Stimulated activated CD4-positive, alpha-beta T cell treated with anti-CD3 and anti-CD28 coated beads, Interleukin-1b, Interleukin-23, amount 100 ng/mL, for 4 hours (primary cell): ENCODE measurements at regions not wholly inside any gene's neighbourhood (a gene's known extent, or its start where the extent isn't known, plus 50 kb on each side); places are given as distances from the start of the nearest gene placed in this dataset.
"Not testable (repeated sequence)": the region's sequence is repeated elsewhere in the genome, so short reads cannot be mapped to it uniquely, and the experiment has no call there.

Source experiments
- DNase-seq, 2 donors: peaks; one replicate each; pipeline ENCODE4 v3.0.0-alpha.2; 2020; ENCODE audit warnings: low read depth in 2 of 2

- DNase-seq = no peak
These were observed 738.6 kb upstream of the GJE1 start for GRCh38 chr6:141394125-141394536.

DNA sequence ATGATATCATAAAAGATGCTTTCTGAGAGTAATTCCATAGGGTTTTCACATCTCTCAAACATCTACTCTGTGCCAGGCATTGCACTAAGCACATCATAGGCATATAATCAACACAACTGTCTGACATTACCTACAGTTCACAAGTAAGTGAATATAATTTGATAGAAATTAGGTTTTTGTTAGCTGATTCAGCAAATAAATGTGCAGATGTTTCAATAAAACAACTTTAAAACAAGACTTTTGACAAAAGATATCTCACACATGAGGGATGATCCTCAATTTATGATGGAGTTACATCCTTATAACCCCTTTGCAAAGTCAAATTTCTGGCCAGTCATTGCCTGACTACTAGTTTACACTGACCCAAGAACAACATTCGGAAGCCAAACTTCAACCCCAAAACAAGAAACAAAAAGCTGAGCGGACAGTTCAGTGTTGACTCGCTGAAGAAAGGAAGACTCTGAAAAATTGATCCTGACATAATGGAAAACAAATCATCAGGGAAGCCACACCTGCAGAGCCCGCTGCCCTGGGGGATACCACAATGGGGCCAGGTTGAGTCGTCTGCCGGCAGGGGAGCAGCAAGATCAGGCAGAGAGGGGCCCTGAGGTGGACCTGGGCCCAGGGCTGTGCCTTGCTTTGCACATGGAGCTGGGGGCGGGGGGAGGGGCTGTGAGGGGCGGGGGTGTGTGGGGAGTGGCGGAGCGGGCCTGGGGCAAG is 739.2 kb upstream of the GJE1 start:
- DNase-seq = no peak

- not testable (repeated sequence) for DNase-seq
These were observed 741.6 kb upstream of the GJE1 start for GRCh38 chr6:141391135-141391534.

GRCh38 chr6:141388666-141389065 is 744.1 kb upstream of the GJE1 start:
- DNase-seq = no peak

DNA sequence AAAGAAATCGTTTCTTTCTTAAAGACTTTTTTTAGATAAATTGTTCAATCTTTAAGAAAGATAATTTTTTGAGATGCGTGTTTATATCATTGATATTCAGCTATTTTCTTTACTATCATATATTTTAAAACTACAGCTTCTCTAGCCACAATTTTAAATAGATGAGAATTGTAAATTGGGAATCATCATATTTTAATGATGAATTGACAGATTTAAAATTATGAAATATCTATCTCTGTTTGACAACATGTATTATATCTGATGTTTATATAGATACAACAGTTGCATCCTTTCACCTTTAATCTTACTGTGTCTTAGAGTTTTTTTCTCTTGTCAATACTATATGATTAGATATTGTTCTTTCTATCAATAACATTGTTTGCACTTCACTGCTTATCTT is 762.3 kb upstream of the GJE1 start:
- DNase-seq = no peak

DNA sequence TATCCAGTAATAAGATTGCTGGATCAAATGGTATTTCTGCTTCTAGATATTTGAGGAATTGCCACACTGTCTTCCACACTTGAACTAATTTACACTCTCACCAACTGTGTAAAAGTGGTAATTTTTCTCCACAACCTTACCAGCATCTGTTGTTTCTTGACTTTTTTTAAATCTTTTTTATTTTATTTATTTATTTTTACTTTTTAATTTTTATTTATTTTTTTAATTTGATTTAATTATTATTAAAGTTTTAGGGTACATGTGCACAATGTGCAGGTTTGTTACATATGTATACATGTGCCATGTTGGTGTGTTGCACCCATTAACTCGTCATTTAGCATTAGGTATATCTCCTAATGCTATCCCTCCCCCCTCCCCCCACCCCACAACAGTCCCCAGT is 765.9 kb upstream of the GJE1 start:
- DNase-seq = not testable (repeated sequence)

DNA sequence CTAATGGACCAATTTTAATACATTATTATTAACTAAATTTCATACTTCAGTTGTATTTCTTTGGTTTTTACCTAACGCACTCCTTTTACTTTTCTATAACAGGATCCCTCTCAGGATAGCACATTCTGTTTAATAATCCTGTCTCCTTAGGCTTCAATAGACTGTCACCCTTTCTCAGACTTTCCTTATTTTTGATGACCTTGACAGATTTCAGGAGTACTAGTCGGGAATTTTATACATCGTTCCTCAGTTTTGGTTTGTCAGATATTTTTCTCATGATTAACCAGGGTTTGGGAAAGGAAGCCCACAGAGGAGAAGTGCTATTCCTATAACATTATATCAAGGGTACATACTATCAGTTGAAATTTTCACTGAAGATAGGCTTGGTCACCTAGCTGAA is 768.0 kb upstream of the GJE1 start:
- no peak for DNase-seq

DNA sequence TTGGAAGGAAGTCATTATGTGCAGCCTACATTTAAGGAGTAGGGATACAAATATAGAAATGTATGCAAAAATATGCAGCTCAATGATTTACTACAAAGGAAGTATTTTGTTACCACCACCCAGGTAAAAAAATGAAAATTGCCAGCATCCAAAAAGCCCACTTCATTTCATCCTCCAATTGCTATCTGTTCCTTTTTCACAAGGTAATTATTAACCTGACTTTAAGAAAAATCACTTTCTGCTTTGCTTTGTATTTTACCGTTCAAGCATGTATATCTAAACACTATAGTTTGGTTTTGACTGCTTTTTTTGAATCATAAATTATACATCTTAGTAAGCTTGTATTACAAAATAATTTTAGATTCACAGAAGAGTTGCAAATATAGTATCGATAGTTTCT is 768.5 kb upstream of the GJE1 start:
- DNase-seq = no peak

DNA sequence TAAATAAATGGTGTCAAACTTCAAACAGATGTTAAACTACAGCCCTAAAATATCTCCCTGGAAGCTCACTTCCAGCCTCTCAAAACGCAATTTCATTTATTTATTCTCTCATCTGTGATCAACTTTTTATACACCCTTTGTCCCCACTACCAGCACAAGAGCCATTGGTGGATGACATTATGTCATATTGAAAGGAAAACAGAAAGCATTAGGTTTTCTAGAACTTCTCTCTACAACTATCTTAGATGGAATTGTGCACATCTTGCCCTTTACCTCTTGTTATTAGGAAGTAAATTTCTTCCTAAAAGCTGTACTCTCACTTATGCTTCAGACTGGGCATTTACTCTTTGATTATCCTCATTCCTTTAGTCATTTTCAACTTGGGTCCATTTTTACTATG is 771.2 kb upstream of the GJE1 start:
- DNase-seq = no peak

GRCh38 chr6:141359953-141360352 is 772.8 kb upstream of the GJE1 start:
- DNase-seq = no peak

GRCh38 chr6:141354191-141354955 is 778.4 kb upstream of the GJE1 start:
- DNase-seq = no peak

DNA sequence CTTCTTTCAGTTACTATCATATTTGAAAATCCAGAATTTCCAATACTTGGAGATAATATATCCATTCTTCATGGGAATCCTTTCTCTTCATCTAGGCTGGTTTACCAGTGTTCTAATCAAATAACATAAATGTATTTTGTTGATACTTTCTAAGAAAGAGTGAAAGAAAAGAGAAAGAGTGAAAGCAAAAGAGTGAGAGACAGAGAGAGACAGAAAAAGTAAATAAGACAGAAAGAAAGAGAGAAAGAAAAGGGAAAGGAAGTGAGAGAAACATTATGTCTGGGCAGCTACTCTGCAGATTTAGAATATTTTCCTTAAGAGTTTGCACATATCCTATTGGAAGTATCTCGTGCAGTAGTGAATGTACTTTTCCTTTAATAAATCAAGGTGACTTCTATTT is 781.0 kb upstream of the GJE1 start:
- no peak for DNase-seq

DNA sequence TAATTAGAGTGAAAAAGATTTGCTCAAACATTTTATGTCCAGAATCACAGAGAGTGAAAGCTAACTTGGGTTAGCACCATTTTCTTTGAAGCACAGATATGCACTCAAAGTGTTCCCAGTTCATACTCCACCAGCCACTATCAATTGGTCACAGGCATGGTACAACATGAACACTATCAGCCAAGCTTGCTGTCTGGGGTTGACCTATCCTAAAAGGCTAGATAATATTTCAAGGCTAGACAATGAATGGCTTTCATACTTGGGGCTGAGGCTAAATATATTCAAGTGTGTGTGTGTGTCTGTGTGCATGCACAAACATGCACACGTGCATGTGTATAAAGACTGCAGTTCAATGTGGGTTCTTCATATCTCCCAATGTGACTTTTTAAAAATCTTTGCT is 783.0 kb upstream of the GJE1 start:
- no peak for DNase-seq

DNA sequence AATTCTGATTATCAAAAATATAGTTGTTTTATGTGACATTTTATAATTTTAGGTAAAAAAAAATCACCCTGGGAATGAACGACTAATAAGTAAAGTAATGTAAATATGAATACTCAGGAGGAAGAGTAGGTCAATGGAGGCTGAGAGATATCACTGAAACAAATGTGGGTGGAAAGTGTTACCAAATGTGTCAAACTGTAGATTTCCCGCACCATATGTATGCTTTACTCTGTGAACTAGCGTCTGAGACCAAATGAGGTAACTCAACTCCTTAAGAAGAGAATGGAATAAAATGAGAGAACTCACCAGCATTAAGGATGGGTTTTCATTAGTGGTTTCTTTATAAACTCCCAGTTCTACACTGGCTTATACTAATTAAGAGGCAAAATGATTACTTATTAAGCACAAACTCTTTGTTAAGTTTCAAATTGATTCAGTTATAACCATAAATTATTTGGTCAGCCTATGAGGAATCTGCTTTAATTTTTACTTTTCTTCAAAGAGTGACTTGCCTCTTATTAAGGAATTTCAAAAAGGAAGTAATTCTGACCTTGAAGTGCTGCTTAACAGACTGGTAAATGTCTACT is 784.7 kb upstream of the GJE1 start:
- DNase-seq = no peak

- no peak for DNase-seq
These were observed 785.6 kb upstream of the GJE1 start for GRCh38 chr6:141347086-141347485.

- no peak for DNase-seq
These were observed 786.2 kb upstream of the GJE1 start for GRCh38 chr6:141346535-141346934.

DNA sequence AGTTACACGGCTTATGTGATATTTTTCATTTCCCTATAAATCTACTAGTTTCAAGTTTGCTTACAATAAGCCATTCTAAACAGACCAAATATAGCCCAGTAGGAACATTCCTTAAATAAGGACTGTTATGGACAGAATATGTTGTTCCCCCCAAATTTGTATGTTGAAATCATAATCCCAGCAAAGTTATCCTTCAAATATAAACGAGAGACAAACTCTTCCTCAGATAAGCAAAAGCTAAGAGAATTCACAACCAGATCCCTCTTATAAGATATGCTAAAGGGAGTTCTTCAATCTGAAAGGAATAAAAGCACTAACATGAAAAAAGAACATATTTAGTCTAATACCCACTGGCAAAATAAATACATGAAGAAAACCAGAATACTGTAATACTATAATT is 795.5 kb upstream of the GJE1 start:
- DNase-seq = no peak

- DNase-seq = no peak
These were observed 797.0 kb upstream of the GJE1 start for GRCh38 chr6:141335477-141336273.

DNA sequence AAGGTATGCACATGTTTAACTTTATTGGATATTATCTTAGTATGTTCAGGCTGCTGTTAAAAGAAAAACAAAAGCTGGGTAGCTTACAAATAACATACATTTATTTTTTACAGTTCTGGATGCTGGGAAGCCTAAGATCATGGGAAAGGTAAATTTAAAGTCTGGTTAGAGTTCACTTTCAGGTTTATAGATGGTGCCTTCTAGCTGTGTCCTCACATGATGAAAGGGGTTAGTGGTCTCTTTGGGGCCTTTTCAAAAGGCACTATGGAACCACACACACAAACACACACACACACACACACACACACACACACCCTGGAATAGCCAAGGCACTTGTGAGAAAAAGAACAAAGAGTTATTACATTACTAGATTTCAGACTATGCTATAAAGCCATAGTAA is 805.8 kb upstream of the GJE1 start:
- DNase-seq = no peak

DNA sequence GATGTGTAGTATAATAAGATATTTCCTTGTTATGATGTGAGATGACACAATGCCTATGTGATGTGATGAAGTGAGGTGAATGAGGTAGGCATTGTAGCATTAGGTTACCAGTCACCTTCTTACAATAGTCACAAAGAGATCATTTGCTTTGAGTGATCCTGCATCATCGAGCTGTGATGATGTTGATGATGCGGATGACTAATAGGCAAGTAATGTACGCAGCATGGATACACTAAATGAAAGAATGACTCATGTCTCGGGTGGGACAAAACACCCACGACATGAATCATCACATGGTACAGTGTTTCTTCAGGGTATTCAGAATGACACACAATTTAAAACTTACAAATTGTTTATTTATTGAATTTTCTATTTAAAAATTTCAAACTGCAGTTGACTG is 806.3 kb upstream of the GJE1 start:
- peak in 1 of 2 donors; percentile 43 for DNase-seq

DNA sequence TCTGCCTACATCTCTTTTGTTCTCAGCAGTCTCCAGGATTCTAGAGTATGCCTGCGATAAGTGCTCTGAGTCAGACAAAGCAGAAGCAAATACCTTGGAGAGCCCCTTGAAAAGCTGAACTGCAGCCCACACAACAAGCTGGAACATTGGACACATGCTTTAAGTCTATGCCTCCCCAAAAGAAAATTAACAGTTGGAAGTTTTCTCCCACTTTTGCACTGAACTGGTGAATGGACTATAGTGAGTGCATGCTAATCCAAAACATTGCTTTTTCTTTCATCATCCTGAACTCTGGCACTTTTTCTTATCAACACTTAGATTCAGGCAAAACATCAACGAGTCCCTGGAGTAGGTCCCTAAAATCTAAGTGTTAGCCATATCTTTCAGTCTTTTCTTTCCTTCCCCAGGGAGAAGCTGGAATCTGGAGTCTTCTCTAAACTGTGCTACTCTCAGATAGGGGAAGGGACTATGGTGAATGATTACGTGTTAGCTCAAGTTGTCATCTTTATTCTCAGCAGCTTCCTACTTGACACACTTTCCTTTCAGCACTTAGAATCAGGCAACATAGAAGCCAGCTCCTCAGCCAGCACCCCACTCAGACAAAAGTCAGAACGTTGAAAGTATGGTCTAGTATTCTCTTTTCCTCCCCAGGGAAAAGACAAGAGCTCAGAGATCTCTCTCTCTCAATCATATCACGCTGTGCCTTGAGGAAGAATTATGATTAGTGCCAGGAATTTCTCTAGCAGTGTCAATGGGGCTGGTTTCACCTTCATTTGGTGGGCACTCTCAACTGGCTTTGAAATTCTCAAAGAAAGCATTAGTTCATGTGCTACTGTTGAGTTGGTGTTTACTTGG is 811.0 kb upstream of the GJE1 start:
- no peak for DNase-seq
